ENCODE measurements at regions not wholly inside any gene's neighbourhood (a gene's known extent, or its start where the extent isn't known, plus 50 kb on each side); places are given as distances from the start of the nearest gene placed in this dataset.

- no peak for TF ChIP-seq EZH2 (IDR thresholded peaks at IDR 0.05; ENCODE audit: insufficient read depth, poor library complexity, severe bottlenecking)
- no peak for TF ChIP-seq EZH2phosphoT487 (IDR thresholded peaks at IDR 0.05; ENCODE audit: insufficient read depth, low read depth)
These were observed 949.2 kb downstream of the TRHDE start for GRCh38 chr12:73221398-73221797.

Measured in GM23248 (cell line).